Prostate gland (tissue), 2 donors: ENCODE measurements at regions not wholly inside any gene's neighbourhood (a gene's known extent, or its start where the extent isn't known, plus 50 kb on each side); places are given as distances from the start of the nearest gene placed in this dataset.

ENCODE experiments used
- CTCF ChIP-seq, 4 experiments: fragments of 200-600 bp in 2 of 4; fragments of 450-650 bp in 2 of 4; sonication (generic) in 2 of 4; IDR thresholded peaks; 1 replicate in 3 of 4; 2 replicates in 1 of 4; pipeline ENCODE4 v1.5.1; 2016 to 2019; ENCODE audit warnings: antibody characterized with exemption in 4 of 4, mild to moderate bottlenecking in 2 of 4, moderate library complexity in 2 of 4
- POLR2A ChIP-seq: fragments of 450-650 bp; IDR thresholded peaks from one replicate; pipeline ENCODE4 v1.6.1; 2016; ENCODE audit warnings: antibody characterized with exemption, mild to moderate bottlenecking
- POLR2AphosphoS5 ChIP-seq: sonication (generic); formaldehyde crosslinking; IDR thresholded peaks from one replicate; pipeline ENCODE4 v1.6.1; 2017; ENCODE audit warnings: antibody characterized with exemption

- TF ChIP-seq CTCF (IDR thresholded peaks at IDR 0.05) (no peak), POLR2A (no peak), POLR2AphosphoS5 (no peak)
These were observed 144.4 kb upstream of the EXOC2 start for GRCh38 chr6:837380-837779.
